HFFc6 (cell line): ENCODE measurements at regions not wholly inside any gene's neighbourhood (a gene's known extent, or its start where the extent isn't known, plus 50 kb on each side); places are given as distances from the start of the nearest gene placed in this dataset.

ENCODE experiments used
- DNase-seq: peaks from one replicate; pipeline ENCODE4 v3.0.0-alpha.2; 2018
- H3K27ac Mint-ChIP-seq: 2 replicates; pipeline ENCODE4 v1.8.0; 2020; ENCODE audit warnings: mild to moderate bottlenecking, mixed read lengths
- H3K27me3 Mint-ChIP-seq: 2 replicates; pipeline ENCODE4 v1.8.0; 2021; ENCODE audit warnings: mild to moderate bottlenecking, moderate library complexity, mixed read lengths; ENCODE audit not compliant: insufficient read depth
- H3K36me3 Mint-ChIP-seq: 2 replicates; pipeline ENCODE4 v1.8.0; 2021; ENCODE audit warnings: low read depth, mixed read lengths
- H3K4me1 Mint-ChIP-seq: 2 replicates; pipeline ENCODE4 v1.8.0; 2020; ENCODE audit warnings: low read depth, mixed read lengths
- H3K4me3 Mint-ChIP-seq: 2 replicates; pipeline ENCODE4 v1.8.0; 2020; ENCODE audit warnings: mild to moderate bottlenecking, moderate library complexity, mixed read lengths
- H3K9me3 Mint-ChIP-seq: 2 replicates; pipeline ENCODE4 v1.8.0; 2020; ENCODE audit warnings: mild to moderate bottlenecking, mixed read lengths
- CTCF ChIP-seq: fragments of 200-600 bp; sonication (generic); IDR thresholded peaks from 2 replicates; pipeline ENCODE4 v1.5.0; 2021; ENCODE audit warnings: antibody characterized with exemption, mild to moderate bottlenecking

GRCh38 chr6:84409911-84410310 is 182.5 kb upstream of the CEP162 start:
- Mint-ChIP-seq H3K27me3 (peaks cover 15% of the 10 kb centered on the region), H3K36me3 (no peaks in the 10 kb centered on the region), H3K27ac (no peak overlapping the region), H3K9me3 (no peaks in the 10 kb centered on the region), H3K4me1 (peaks cover 16% of the 10 kb centered on the region), H3K4me3 (no peak overlapping the region)
- DNase-seq, result no peak
- TF ChIP-seq CTCF, result no peak

- Mint-ChIP-seq H3K27ac (no peak overlapping the region), H3K4me1 (peaks cover 16% of the 10 kb centered on the region), H3K27me3 (peaks cover 3% of the 10 kb centered on the region), H3K9me3 (no peaks in the 10 kb centered on the region), H3K36me3 (no peaks in the 10 kb centered on the region), H3K4me3 (no peak overlapping the region)
- no peak for TF ChIP-seq CTCF
- DNase-seq, result no peak
Observed at GRCh38 chr6:84408028-84408427, 180.6 kb upstream of the CEP162 start.

- H3K9me3 Mint-ChIP-seq, result no peaks in the 10 kb centered on the region
- H3K4me3 Mint-ChIP-seq, result no peak overlapping the region
- TF ChIP-seq CTCF, result no peak
- no peaks in the 10 kb centered on the region for H3K4me1 Mint-ChIP-seq
- H3K27ac Mint-ChIP-seq, result no peak overlapping the region
- DNase-seq, result no peak
- H3K27me3 Mint-ChIP-seq, result peaks cover 11% of the 10 kb centered on the region
- H3K36me3 Mint-ChIP-seq, result no peaks in the 10 kb centered on the region
Observed at GRCh38 chr6:84403545-84403944, 176.1 kb upstream of the CEP162 start.

GRCh38 chr6:84399003-84399402 is 171.6 kb upstream of the CEP162 start:
- Mint-ChIP-seq H3K27me3 (peaks cover 14% of the 10 kb centered on the region), H3K36me3 (no peaks in the 10 kb centered on the region), H3K4me3 (no peak overlapping the region), H3K27ac (no peak overlapping the region), H3K4me1 (no peaks in the 10 kb centered on the region), H3K9me3 (no peaks in the 10 kb centered on the region)
- no peak for DNase-seq
- TF ChIP-seq CTCF, result no peak

- DNase-seq, result no peak
- Mint-ChIP-seq H3K27me3 (peaks cover 3% of the 10 kb centered on the region; the same call in 1 of the 2 replicates), H3K9me3 (peaks cover 3% of the 10 kb centered on the region; the same call in 1 of the 2 replicates)
Observed at GRCh38 chr6:84392261-84392660, 164.8 kb upstream of the CEP162 start.

More at GRCh38 chr6:84392261-84392660, 164.8 kb upstream of the CEP162 start:
- no peak overlapping the region for H3K27ac Mint-ChIP-seq
- no peaks in the 10 kb centered on the region for H3K36me3 Mint-ChIP-seq
- no peak overlapping the region for H3K4me3 Mint-ChIP-seq
- no peaks in the 10 kb centered on the region for H3K4me1 Mint-ChIP-seq
- TF ChIP-seq CTCF, result no peak
